Skeletal muscle satellite cell (primary cell): ENCODE measurements at regions not wholly inside any gene's neighbourhood (a gene's known extent, or its start where the extent isn't known, plus 50 kb on each side); places are given as distances from the start of the nearest gene placed in this dataset.

Source experiments
- H3K27me3 ChIP-seq: 2 replicates; pipeline ENCODE4 v1.7.0; 2013; ENCODE audit warnings: low read length; ENCODE audit not compliant: control insufficient read depth, insufficient read depth
- H3K36me3 ChIP-seq: 2 replicates; pipeline ENCODE4 v1.7.0; 2013; ENCODE audit warnings: mild to moderate bottlenecking, control low read depth, low read length; ENCODE audit not compliant: insufficient read depth
- H3K4me1 ChIP-seq: 2 replicates; pipeline ENCODE4 v1.7.0; 2013; ENCODE audit warnings: low read length; ENCODE audit not compliant: control insufficient read depth, insufficient read depth
- H3K4me2 ChIP-seq: 2 replicates; pipeline ENCODE4 v1.7.0; 2013; ENCODE audit warnings: mild to moderate bottlenecking, low read length
- H3K4me3 ChIP-seq: 2 replicates; pipeline ENCODE4 v1.7.0; 2013; ENCODE audit warnings: low read length
- H3K9ac ChIP-seq: 2 replicates; pipeline ENCODE4 v1.7.0; 2013; ENCODE audit warnings: mild to moderate bottlenecking, low read depth, low read length, moderate library complexity
- H3K9me3 ChIP-seq: replicated peaks from 2 replicates; pipeline ENCODE4 v1.7.0; 2013; ENCODE audit warnings: mild to moderate bottlenecking, control low read depth, low read length

- Histone ChIP-seq H3K9ac (no peak overlapping the region), H3K4me3 (no peak overlapping the region), H3K4me1 (peaks cover 13% of the 10 kb centered on the region), H3K4me2 (no peak overlapping the region), H3K36me3 (no peaks in the 10 kb centered on the region), H3K9me3 (peaks cover 6% of the 10 kb centered on the region), H3K27me3 (no peaks in the 10 kb centered on the region)
Observed at GRCh38 chr14:89004166-89004565, 179.7 kb downstream of the TTC8 start.

GRCh38 chr14:89007906-89008305 lies 183.5 kb downstream of the TTC8 start:
- H3K27me3 ChIP-seq = peaks cover 10% of the 10 kb centered on the region
- H3K9me3 ChIP-seq = no peaks in the 10 kb centered on the region
- no peak overlapping the region for H3K4me3 ChIP-seq
- no peaks in the 10 kb centered on the region for H3K4me1 ChIP-seq
- no peak overlapping the region for H3K4me2 ChIP-seq
- H3K9ac ChIP-seq = no peak overlapping the region
- H3K36me3 ChIP-seq = no peaks in the 10 kb centered on the region

- Histone ChIP-seq H3K9me3 (no peaks in the 10 kb centered on the region), H3K4me1 (no peaks in the 10 kb centered on the region), H3K4me3 (no peak overlapping the region), H3K9ac (no peak overlapping the region), H3K27me3 (peaks cover 13% of the 10 kb centered on the region), H3K4me2 (no peak overlapping the region), H3K36me3 (no peaks in the 10 kb centered on the region)
Observed at GRCh38 chr14:89011355-89012281, 187.2 kb downstream of the TTC8 start.

GRCh38 chr14:89012282-89013097 lies 188.0 kb downstream of the TTC8 start:
- Histone ChIP-seq H3K4me1 (no peaks in the 10 kb centered on the region), H3K4me3 (no peak overlapping the region), H3K9ac (no peak overlapping the region), H3K27me3 (peaks cover 15% of the 10 kb centered on the region), H3K4me2 (no peak overlapping the region), H3K36me3 (no peaks in the 10 kb centered on the region), H3K9me3 (no peaks in the 10 kb centered on the region)

GRCh38 chr14:89013098-89013504 lies 188.7 kb downstream of the TTC8 start:
- peaks cover 21% of the 10 kb centered on the region for H3K27me3 ChIP-seq
- no peaks in the 10 kb centered on the region for H3K9me3 ChIP-seq
- no peaks in the 10 kb centered on the region for H3K36me3 ChIP-seq
- H3K4me2 ChIP-seq = no peak overlapping the region
- H3K4me3 ChIP-seq = no peak overlapping the region
- H3K4me1 ChIP-seq = no peaks in the 10 kb centered on the region
- no peak overlapping the region for H3K9ac ChIP-seq

GRCh38 chr14:89013698-89014568 lies 189.5 kb downstream of the TTC8 start:
- no peaks in the 10 kb centered on the region for H3K4me1 ChIP-seq
- H3K9me3 ChIP-seq = no peaks in the 10 kb centered on the region
- H3K4me3 ChIP-seq = no peak overlapping the region
- H3K4me2 ChIP-seq = no peak overlapping the region
- no peak overlapping the region for H3K9ac ChIP-seq
- H3K36me3 ChIP-seq = no peaks in the 10 kb centered on the region
- H3K27me3 ChIP-seq = peaks cover 22% of the 10 kb centered on the region

GRCh38 chr14:89014569-89014850 lies 190.1 kb downstream of the TTC8 start:
- Histone ChIP-seq H3K4me1 (no peaks in the 10 kb centered on the region), H3K36me3 (no peaks in the 10 kb centered on the region), H3K4me3 (no peak overlapping the region), H3K27me3 (peaks cover 22% of the 10 kb centered on the region), H3K4me2 (no peak overlapping the region), H3K9ac (no peak overlapping the region), H3K9me3 (no peaks in the 10 kb centered on the region)

GRCh38 chr14:89015016-89015415 lies 190.6 kb downstream of the TTC8 start:
- Histone ChIP-seq H3K9ac (no peak overlapping the region), H3K4me2 (no peak overlapping the region), H3K27me3 (peaks cover 22% of the 10 kb centered on the region), H3K9me3 (no peaks in the 10 kb centered on the region), H3K36me3 (no peaks in the 10 kb centered on the region), H3K4me1 (no peaks in the 10 kb centered on the region), H3K4me3 (no peak overlapping the region)

- H3K4me1 ChIP-seq = no peaks in the 10 kb centered on the region
- no peaks in the 10 kb centered on the region for H3K9me3 ChIP-seq
- H3K27me3 ChIP-seq = peaks cover 30% of the 10 kb centered on the region
- no peak overlapping the region for H3K4me3 ChIP-seq
- no peak overlapping the region for H3K9ac ChIP-seq
- H3K36me3 ChIP-seq = no peaks in the 10 kb centered on the region
- H3K4me2 ChIP-seq = no peak overlapping the region
Observed at GRCh38 chr14:89017417-89017816, 193.0 kb downstream of the TTC8 start.

- Histone ChIP-seq H3K4me1 (peaks cover 5% of the 10 kb centered on the region), H3K27me3 (peaks cover 41% of the 10 kb centered on the region), H3K9me3 (no peaks in the 10 kb centered on the region), H3K4me3 (no peak overlapping the region), H3K36me3 (no peaks in the 10 kb centered on the region), H3K9ac (no peak overlapping the region), H3K4me2 (no peak overlapping the region)
Observed at GRCh38 chr14:89022274-89022673, 197.8 kb downstream of the TTC8 start.

- H3K9ac ChIP-seq = no peak overlapping the region
- no peak overlapping the region for H3K4me3 ChIP-seq
- H3K27me3 ChIP-seq = peaks cover 53% of the 10 kb centered on the region
- peaks cover 9% of the 10 kb centered on the region for H3K4me1 ChIP-seq
- H3K36me3 ChIP-seq = no peaks in the 10 kb centered on the region
- H3K4me2 ChIP-seq = no peak overlapping the region
- H3K9me3 ChIP-seq = no peaks in the 10 kb centered on the region
Observed at GRCh38 chr14:89024691-89025090, 200.2 kb downstream of the TTC8 start.
